WTC11 (cell line): ENCODE measurements at regions not wholly inside any gene's neighbourhood (a gene's known extent, or its start where the extent isn't known, plus 50 kb on each side); places are given as distances from the start of the nearest gene placed in this dataset.

ENCODE experiments used
- ATF2 ChIP-seq: sonication (generic); formaldehyde crosslinking; IDR thresholded peaks from 2 replicates; pipeline ENCODE4 v1.8.1; 2022; ENCODE audit warnings: low read depth, missing genetic modification reagents, borderline replicate concordance
- ZNF121 ChIP-seq: sonication (generic); formaldehyde crosslinking; IDR thresholded peaks from 2 replicates; pipeline ENCODE4 v1.8.0; 2023; ENCODE audit warnings: missing genetic modification reagents

GRCh38 chr7:155173905-155174304 is 103.8 kb downstream of the HTR5A start:
- TF ChIP-seq ATF2 (CRISPR knock-in tag) (no peak), ZNF121 (CRISPR knock-in tag) (no peak)
